Vagina (tissue), 2 donors: ENCODE measurements at regions not wholly inside any gene's neighbourhood (a gene's known extent, or its start where the extent isn't known, plus 50 kb on each side); places are given as distances from the start of the nearest gene placed in this dataset.

ENCODE experiments used
- DNase-seq, 2 donors: peaks; one replicate each; pipeline ENCODE4 v3.0.0-alpha.2; 2017; ENCODE audit errors: extremely low spot score in 2 of 2
- H3K27ac ChIP-seq: fragments of 200-600 bp; sonication (generic); one replicate; pipeline ENCODE4 v1.5.1; 2019
- H3K27me3 ChIP-seq: fragments of 200-600 bp; sonication (generic); one replicate; pipeline ENCODE4 v1.5.1; 2019
- H3K36me3 ChIP-seq, 2 donors: fragments of 200-600 bp; sonication (generic); one replicate each; pipeline ENCODE4 v1.5.1; 2017 to 2019
- H3K4me1 ChIP-seq: fragments of 200-600 bp; sonication (generic); one replicate; pipeline ENCODE4 v1.5.1; 2019
- H3K4me3 ChIP-seq, 2 donors: fragments of 200-600 bp; sonication (generic); 1 replicate in 1 of 2; 2 replicates in 1 of 2; pipeline ENCODE4 v1.5.1; 2016 to 2019
- H3K9me3 ChIP-seq: fragments of 200-600 bp; sonication (generic); one replicate; pipeline ENCODE4 v1.5.1; 2019
- POLR2A ChIP-seq, 2 donors: fragments of 450-650 bp; IDR thresholded peaks; one replicate each; pipeline ENCODE4 v1.6.1; 2017; ENCODE audit warnings: antibody characterized with exemption in 2 of 2, mild to moderate bottlenecking in 2 of 2, moderate library complexity in 2 of 2
- POLR2AphosphoS5 ChIP-seq, 2 donors: sonication (generic); formaldehyde crosslinking; IDR thresholded peaks; one replicate each; pipeline ENCODE4 v1.9.0; 2017; ENCODE audit warnings: antibody characterized with exemption in 2 of 2, mild to moderate bottlenecking in 2 of 2, low read depth in 1 of 2; ENCODE audit not compliant: insufficient read depth in 1 of 2
- intact Hi-C: fragments of 100-400 bp; cut with DNase I; formaldehyde crosslinking; loops from one replicate; pipeline ENCODE4 v1.15.1; 2023
- TF ChIP-seq, protein P1 (sequence below), 3 experiments: fragments of 450-650 bp in 2 of 3; fragments of 200-600 bp in 1 of 3; sonication (generic) in 1 of 3; IDR thresholded peaks; one replicate each; pipeline ENCODE4 v1.5.1; 2017 to 2019; ENCODE audit warnings: antibody characterized with exemption in 3 of 3, mild to moderate bottlenecking in 2 of 3, moderate library complexity in 2 of 3

DNA sequence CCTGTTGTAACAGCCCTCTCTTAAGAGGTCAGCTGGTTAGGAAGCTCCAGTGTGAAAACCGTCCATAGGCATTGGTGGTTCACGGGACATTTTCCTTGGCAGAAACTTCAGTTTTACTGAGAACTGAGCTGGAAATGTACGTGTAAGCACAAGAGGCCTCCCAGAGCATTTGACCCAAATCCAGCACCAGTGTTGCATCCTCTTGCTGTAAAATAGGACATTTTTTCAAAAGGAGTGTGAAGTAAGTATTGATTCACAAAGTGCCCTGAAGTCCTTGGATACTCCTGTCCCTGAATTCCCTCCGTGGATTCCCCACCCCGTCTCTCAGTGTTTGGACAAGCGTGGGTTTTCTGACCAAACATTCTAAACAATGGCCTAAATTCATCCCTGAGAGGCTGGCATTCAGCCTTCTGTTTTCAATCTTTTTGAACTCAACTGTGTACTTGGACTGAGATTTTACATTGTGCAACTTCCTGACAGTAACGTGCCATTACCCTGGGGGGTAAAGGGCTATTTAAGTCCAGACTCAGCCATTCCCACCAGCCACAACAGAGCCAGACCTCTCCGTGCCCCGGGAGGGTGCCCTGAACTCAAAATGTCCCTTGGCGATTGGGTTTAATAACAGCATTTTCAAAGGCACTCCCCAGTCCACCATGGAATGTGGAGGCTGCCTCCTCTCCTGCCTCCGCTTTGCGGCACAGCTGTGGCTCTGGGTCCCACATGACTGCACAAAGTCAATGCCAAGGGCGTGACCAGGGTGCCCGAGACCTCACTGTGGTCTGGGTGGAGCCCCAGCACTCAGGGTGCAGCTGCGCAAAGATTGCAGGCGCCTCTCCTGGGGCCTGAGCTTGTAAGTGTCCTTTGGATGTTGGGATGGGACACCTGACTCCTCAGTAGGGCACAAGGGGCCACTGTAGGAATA, 92.7 kb upstream of the AFDN start:
- TF ChIP-seq POLR2A (IDR thresholded peaks at IDR 0.05), result no peak
- TF ChIP-seq, protein P1, sequence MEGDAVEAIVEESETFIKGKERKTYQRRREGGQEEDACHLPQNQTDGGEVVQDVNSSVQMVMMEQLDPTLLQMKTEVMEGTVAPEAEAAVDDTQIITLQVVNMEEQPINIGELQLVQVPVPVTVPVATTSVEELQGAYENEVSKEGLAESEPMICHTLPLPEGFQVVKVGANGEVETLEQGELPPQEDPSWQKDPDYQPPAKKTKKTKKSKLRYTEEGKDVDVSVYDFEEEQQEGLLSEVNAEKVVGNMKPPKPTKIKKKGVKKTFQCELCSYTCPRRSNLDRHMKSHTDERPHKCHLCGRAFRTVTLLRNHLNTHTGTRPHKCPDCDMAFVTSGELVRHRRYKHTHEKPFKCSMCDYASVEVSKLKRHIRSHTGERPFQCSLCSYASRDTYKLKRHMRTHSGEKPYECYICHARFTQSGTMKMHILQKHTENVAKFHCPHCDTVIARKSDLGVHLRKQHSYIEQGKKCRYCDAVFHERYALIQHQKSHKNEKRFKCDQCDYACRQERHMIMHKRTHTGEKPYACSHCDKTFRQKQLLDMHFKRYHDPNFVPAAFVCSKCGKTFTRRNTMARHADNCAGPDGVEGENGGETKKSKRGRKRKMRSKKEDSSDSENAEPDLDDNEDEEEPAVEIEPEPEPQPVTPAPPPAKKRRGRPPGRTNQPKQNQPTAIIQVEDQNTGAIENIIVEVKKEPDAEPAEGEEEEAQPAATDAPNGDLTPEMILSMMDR (IDR thresholded peaks at IDR 0.05), result no peak
- TF ChIP-seq POLR2AphosphoS5 (IDR thresholded peaks at IDR 0.05; ENCODE audit: insufficient read depth in 1 of 2, low read depth in 1 of 2), result no peak
- H3K36me3 ChIP-seq, result no peaks in the 10 kb centered on the region
- no peak for DNase-seq
- intact Hi-C loops, result no loop called here
- H3K4me1 ChIP-seq, result peaks cover 16% of the 10 kb centered on the region
- no peak overlapping the region for H3K4me3 ChIP-seq
- no peaks in the 10 kb centered on the region for H3K27me3 ChIP-seq
- H3K9me3 ChIP-seq, result no peaks in the 10 kb centered on the region
- peak overlapping the region; percentile 61 for H3K27ac ChIP-seq

GRCh38 chr6:167734662-167735083, 92.0 kb upstream of the AFDN start:
- Histone ChIP-seq H3K36me3 (no peaks in the 10 kb centered on the region), H3K4me3 (no peak overlapping the region), H3K27me3 (no peaks in the 10 kb centered on the region), H3K27ac (peak overlapping the region; percentile 61), H3K9me3 (no peaks in the 10 kb centered on the region), H3K4me1 (peaks cover 16% of the 10 kb centered on the region)
- DNase-seq, result no peak
- intact Hi-C loops, result no loop called here
- TF ChIP-seq POLR2A (IDR thresholded peaks at IDR 0.05) (no peak), POLR2AphosphoS5 (IDR thresholded peaks at IDR 0.05; ENCODE audit: insufficient read depth in 1 of 2, low read depth in 1 of 2) (no peak)
- TF ChIP-seq, protein P1 (IDR thresholded peaks at IDR 0.05), result no peak

- no peaks in the 10 kb centered on the region for H3K36me3 ChIP-seq
- H3K4me1 ChIP-seq, result peaks cover 16% of the 10 kb centered on the region
- no peaks in the 10 kb centered on the region for H3K27me3 ChIP-seq
- no peak for DNase-seq
- intact Hi-C loops, result no loop called here
- no peaks in the 10 kb centered on the region for H3K9me3 ChIP-seq
- no peak for TF ChIP-seq POLR2AphosphoS5 (IDR thresholded peaks at IDR 0.05; ENCODE audit: insufficient read depth in 1 of 2, low read depth in 1 of 2)
- H3K27ac ChIP-seq, result peak overlapping the region; percentile 61
- no peak overlapping the region for H3K4me3 ChIP-seq
Measured at GRCh38 chr6:167735084-167735950, 91.4 kb upstream of the AFDN start.

- intact Hi-C loops, result no loop called here
- no peak for DNase-seq
- Histone ChIP-seq H3K27me3 (no peaks in the 10 kb centered on the region), H3K27ac (no peak overlapping the region), H3K36me3 (no peaks in the 10 kb centered on the region), H3K4me3 (no peak overlapping the region), H3K4me1 (peaks cover 16% of the 10 kb centered on the region), H3K9me3 (no peaks in the 10 kb centered on the region)
- TF ChIP-seq, protein P1 (IDR thresholded peaks at IDR 0.05), result no peak
- TF ChIP-seq POLR2AphosphoS5 (IDR thresholded peaks at IDR 0.05; ENCODE audit: insufficient read depth in 1 of 2, low read depth in 1 of 2), result no peak
- TF ChIP-seq POLR2A (IDR thresholded peaks at IDR 0.05), result no peak
Measured at GRCh38 chr6:167735951-167736288, 90.8 kb upstream of the AFDN start.

GRCh38 chr6:167736486-167737204, 90.1 kb upstream of the AFDN start:
- Histone ChIP-seq H3K27me3 (no peaks in the 10 kb centered on the region), H3K36me3 (no peaks in the 10 kb centered on the region), H3K4me3 (no peak overlapping the region), H3K27ac (peak overlapping the region; percentile 19), H3K4me1 (peaks cover 16% of the 10 kb centered on the region), H3K9me3 (no peaks in the 10 kb centered on the region)
- TF ChIP-seq POLR2AphosphoS5 (IDR thresholded peaks at IDR 0.05; ENCODE audit: insufficient read depth in 1 of 2, low read depth in 1 of 2) (no peak), POLR2A (IDR thresholded peaks at IDR 0.05) (no peak)
- TF ChIP-seq, protein P1 (IDR thresholded peaks at IDR 0.05), result no peak
- DNase-seq, result no peak
- intact Hi-C loops, result no loop called here
